ENCODE measurements at regions not wholly inside any gene's neighbourhood (a gene's known extent, or its start where the extent isn't known, plus 50 kb on each side); places are given as distances from the start of the nearest gene placed in this dataset.
"Not testable (repeated sequence)": the region's sequence is repeated elsewhere in the genome, so short reads cannot be mapped to it uniquely, and the experiment has no call there.

DNA sequence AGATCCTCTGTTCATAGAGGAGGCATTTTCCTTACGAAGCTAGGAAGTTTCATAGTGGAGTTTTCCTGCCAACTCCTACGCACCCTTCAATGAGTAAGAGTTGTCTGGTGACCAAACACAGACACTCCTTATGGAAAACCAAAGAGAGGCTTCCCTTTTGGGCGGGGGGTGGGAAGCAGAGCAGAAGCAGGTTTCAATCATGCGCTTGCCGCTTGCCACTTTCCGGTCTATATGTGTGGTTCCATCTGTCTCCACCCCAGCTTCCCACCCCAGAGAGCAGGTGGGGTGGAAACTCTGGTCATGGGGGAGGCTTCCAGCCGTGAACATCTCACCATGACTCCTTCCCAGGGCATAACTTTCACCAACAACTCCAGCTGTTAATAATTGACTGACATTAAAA lies 68.8 kb upstream of the GRB10 start:
- ATAC-seq (no peak), DNase-seq (no peak)
- H3K4me3 Mint-ChIP-seq, result no peak overlapping the region
- no peak overlapping the region for H3K27ac Mint-ChIP-seq
- ChIA-PET POLR2A (interaction anchor here (0.7 kb wide), 1 partner anchor 11 kb away, joined by 3 read pairs; no protein-coding TSS in a partner anchor), CTCF (no interaction called here)
- peaks cover 5% of the 10 kb centered on the region for H3K27me3 Mint-ChIP-seq (ENCODE audit: low read depth)
- no peaks in the 10 kb centered on the region for H3K36me3 Mint-ChIP-seq (ENCODE audit: low read depth)
- H3K9me3 Mint-ChIP-seq (ENCODE audit: insufficient read depth), result no peaks in the 10 kb centered on the region
- no peaks in the 10 kb centered on the region for H3K4me1 Mint-ChIP-seq (ENCODE audit: low read depth)

DNA sequence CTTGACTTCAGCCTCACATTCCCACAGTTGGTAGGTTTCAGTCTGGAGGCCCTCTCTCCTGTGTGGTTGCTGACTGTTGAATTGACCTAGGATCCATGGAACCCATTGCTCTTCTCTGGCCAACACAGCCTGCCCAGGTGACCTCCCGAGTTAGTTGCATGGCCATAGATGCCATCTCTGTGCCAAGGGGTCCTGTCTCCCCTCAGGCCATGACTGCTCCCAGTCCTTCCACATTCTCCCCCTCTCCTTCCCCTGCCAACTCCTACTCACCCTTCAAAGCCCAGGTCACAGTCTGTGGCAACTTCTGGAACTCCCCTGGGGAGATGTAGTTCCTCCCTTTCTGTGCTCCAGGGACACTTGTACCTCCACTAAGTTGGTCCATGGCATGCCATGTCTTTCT lies 67.3 kb upstream of the GRB10 start:
- Mint-ChIP-seq H3K9me3 (ENCODE audit: insufficient read depth) (peaks cover 4% of the 10 kb centered on the region), H3K27ac (no peak overlapping the region), H3K27me3 (ENCODE audit: low read depth) (peaks cover 5% of the 10 kb centered on the region), H3K36me3 (ENCODE audit: low read depth) (no peaks in the 10 kb centered on the region), H3K4me3 (no peak overlapping the region), H3K4me1 (ENCODE audit: low read depth) (no peaks in the 10 kb centered on the region)
- no peak for ATAC-seq
- ChIA-PET POLR2A (no interaction called here), CTCF (no interaction called here)
- DNase-seq, result no peak

GRCh38 chr7:50848203-50848602 lies 65.5 kb upstream of the GRB10 start:
- POLR2A ChIA-PET, result no interaction called here
- peaks cover 5% of the 10 kb centered on the region for H3K27me3 Mint-ChIP-seq (ENCODE audit: low read depth)
- H3K36me3 Mint-ChIP-seq (ENCODE audit: low read depth), result no peaks in the 10 kb centered on the region
- H3K4me3 Mint-ChIP-seq, result no peak overlapping the region
- DNase-seq (no peak), ATAC-seq (no peak)
- CTCF ChIA-PET, result interaction anchor here (1.3 kb wide), 1 partner anchor 313 kb away, joined by 3 read pairs; no protein-coding TSS in a partner anchor
- no peaks in the 10 kb centered on the region for H3K4me1 Mint-ChIP-seq (ENCODE audit: low read depth)
- H3K27ac Mint-ChIP-seq, result no peak overlapping the region
- peaks cover 4% of the 10 kb centered on the region for H3K9me3 Mint-ChIP-seq (ENCODE audit: insufficient read depth)

DNA sequence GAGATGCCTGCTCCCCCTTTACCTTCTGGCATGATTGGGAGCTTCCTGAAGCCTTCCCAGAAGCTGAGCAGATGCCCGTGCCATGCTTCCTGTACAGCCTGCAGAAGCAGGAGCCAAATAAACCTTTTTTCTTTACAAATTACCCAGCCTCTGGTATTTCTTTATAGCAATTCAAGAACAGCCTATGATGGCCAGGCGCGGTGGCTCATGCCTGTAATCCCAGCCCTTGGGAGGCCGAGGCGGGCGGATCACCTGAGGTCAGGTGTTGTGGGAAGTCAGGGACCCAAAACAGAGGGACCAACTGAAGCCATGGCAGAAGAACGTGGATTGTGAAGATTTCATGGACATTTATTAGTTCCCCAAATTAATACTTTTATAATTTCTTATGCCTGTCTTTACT lies 62.2 kb upstream of the GRB10 start:
- DNase-seq; ATAC-seq; CTCF ChIA-PET; H3K36me3 Mint-ChIP-seq (ENCODE audit: low read depth); H3K9me3 Mint-ChIP-seq (ENCODE audit: insufficient read depth); H3K4me1 Mint-ChIP-seq (ENCODE audit: low read depth); H3K27ac Mint-ChIP-seq; H3K4me3 Mint-ChIP-seq; POLR2A ChIA-PET: not testable (repeated sequence)
- peaks cover 15% of the 10 kb centered on the region for H3K27me3 Mint-ChIP-seq (ENCODE audit: low read depth)

- Mint-ChIP-seq H3K9me3 (ENCODE audit: insufficient read depth) (peaks cover 4% of the 10 kb centered on the region), H3K36me3 (ENCODE audit: low read depth) (no peaks in the 10 kb centered on the region), H3K27ac (no peak overlapping the region), H3K4me3 (no peak overlapping the region), H3K27me3 (ENCODE audit: low read depth) (peaks cover 24% of the 10 kb centered on the region), H3K4me1 (ENCODE audit: low read depth) (no peaks in the 10 kb centered on the region)
- DNase-seq (no peak), ATAC-seq (no peak)
- ChIA-PET POLR2A (no interaction called here), CTCF (no interaction called here)
Observed at GRCh38 chr7:50842041-50842440, 59.3 kb upstream of the GRB10 start.

DNA sequence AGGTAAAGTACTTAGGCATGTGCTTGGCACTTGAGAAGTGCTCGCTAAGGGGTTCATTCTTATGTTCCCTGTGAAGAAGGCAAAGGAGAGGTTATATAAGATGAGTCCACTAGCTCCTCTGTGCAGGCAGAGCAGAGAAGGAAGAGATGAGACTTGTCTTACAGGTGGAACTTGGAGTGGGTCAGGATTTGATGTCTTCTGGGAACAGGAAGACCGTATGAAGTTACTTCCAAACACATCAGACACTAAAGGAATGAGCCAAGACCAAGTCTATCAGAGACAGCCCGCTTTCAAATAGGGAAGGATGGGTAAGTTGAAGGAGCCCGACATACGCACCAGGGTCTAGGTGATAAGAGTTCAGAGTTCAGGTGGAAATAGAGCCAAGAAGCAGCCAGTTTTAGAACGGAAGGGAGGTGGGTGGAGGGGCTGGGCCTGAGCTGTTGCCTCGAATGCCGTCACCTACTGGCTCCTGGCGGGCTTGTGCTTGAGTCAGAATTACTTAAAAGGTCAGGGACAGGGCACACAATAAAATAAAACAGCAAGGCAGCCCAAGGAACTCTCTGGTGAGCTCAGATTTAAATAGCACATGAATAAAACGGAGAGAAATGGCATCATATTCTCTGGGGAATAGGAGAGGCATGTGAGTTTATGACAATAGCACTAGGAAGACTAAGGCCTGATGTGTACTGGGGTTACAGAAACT lies 56.1 kb upstream of the GRB10 start:
- ATAC-seq (no peak), DNase-seq (no peak)
- POLR2A ChIA-PET, result no interaction called here
- no peak overlapping the region for H3K27ac Mint-ChIP-seq
- peaks cover 32% of the 10 kb centered on the region for H3K27me3 Mint-ChIP-seq (ENCODE audit: low read depth)
- H3K4me3 Mint-ChIP-seq, result no peak overlapping the region
- CTCF ChIA-PET, result no interaction called here
- H3K9me3 Mint-ChIP-seq (ENCODE audit: insufficient read depth), result no peaks in the 10 kb centered on the region
- H3K4me1 Mint-ChIP-seq (ENCODE audit: low read depth), result no peaks in the 10 kb centered on the region
- no peaks in the 10 kb centered on the region for H3K36me3 Mint-ChIP-seq (ENCODE audit: low read depth)

GRCh38 chr7:50837965-50838364 lies 55.3 kb upstream of the GRB10 start:
- ChIA-PET CTCF (no interaction called here), POLR2A (no interaction called here)
- Mint-ChIP-seq H3K27ac (no peak overlapping the region), H3K36me3 (ENCODE audit: low read depth) (no peaks in the 10 kb centered on the region), H3K4me1 (ENCODE audit: low read depth) (peaks cover 8% of the 10 kb centered on the region), H3K4me3 (no peak overlapping the region), H3K9me3 (ENCODE audit: insufficient read depth) (no peaks in the 10 kb centered on the region), H3K27me3 (ENCODE audit: low read depth) (peaks cover 40% of the 10 kb centered on the region)
- ATAC-seq (no peak), DNase-seq (no peak)

GRCh38 chr7:50836646-50837045 lies 54.0 kb upstream of the GRB10 start:
- H3K9me3 Mint-ChIP-seq (ENCODE audit: insufficient read depth), result no peaks in the 10 kb centered on the region
- POLR2A ChIA-PET, result no interaction called here
- no peak overlapping the region for H3K27ac Mint-ChIP-seq
- DNase-seq (no peak), ATAC-seq (no peak)
- peaks cover 20% of the 10 kb centered on the region for H3K4me1 Mint-ChIP-seq (ENCODE audit: low read depth)
- no peaks in the 10 kb centered on the region for H3K36me3 Mint-ChIP-seq (ENCODE audit: low read depth)
- H3K27me3 Mint-ChIP-seq (ENCODE audit: low read depth), result peaks cover 44% of the 10 kb centered on the region
- CTCF ChIA-PET, result no interaction called here
- H3K4me3 Mint-ChIP-seq, result no peak overlapping the region

DNA sequence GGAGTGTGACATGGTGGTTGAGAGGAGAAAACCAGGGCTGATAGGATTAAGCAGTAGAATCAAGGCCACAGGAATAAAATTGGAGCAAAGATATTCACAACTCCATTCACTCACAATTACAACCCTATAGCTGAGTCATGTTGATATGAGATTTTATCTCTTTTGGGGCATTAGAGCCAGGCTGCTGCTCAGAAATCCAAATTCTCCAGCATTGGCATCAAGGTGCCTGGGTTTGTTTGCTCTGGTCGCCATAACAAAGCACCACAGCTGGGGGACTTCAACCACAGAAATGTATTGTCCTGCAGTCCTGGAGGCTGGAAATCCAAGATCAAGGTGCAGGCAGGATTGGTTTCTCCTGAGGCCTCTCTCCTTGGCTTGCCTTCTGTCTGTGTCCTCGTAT lies 52.5 kb upstream of the GRB10 start:
- no peaks in the 10 kb centered on the region for H3K36me3 Mint-ChIP-seq (ENCODE audit: low read depth)
- H3K27me3 Mint-ChIP-seq (ENCODE audit: low read depth), result peaks cover 44% of the 10 kb centered on the region
- H3K4me3 Mint-ChIP-seq, result no peak overlapping the region
- no peak for DNase-seq
- no peaks in the 10 kb centered on the region for H3K9me3 Mint-ChIP-seq (ENCODE audit: insufficient read depth)
- H3K4me1 Mint-ChIP-seq (ENCODE audit: low read depth), result peaks cover 20% of the 10 kb centered on the region
- POLR2A ChIA-PET, result no interaction called here
- CTCF ChIA-PET, result no interaction called here
- no peak overlapping the region for H3K27ac Mint-ChIP-seq
- no peak for ATAC-seq

DNA sequence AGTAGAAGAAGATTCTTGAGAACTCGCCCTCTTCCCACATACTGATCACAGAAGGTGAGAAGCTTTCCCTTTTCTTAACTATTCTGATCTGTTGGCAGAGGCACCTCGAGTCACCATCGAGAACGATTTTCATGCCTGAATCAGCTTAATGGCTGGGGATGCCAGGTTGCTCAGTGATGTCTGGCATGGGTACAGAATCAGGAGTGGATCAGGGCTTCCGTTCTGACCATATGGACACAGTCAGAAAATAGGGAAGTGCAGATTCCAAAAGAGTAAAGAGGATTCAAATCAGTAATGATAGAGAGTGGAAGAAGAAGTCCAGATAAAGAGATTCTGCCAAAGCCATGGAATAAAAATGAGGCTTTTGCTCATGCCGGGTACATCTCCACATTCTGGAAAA lies 52.0 kb upstream of the GRB10 start:
- no peaks in the 10 kb centered on the region for H3K36me3 Mint-ChIP-seq (ENCODE audit: low read depth)
- peaks cover 43% of the 10 kb centered on the region for H3K27me3 Mint-ChIP-seq (ENCODE audit: low read depth)
- no peak overlapping the region for H3K4me3 Mint-ChIP-seq
- H3K27ac Mint-ChIP-seq, result no peak overlapping the region
- no peaks in the 10 kb centered on the region for H3K9me3 Mint-ChIP-seq (ENCODE audit: insufficient read depth)
- no peak for ATAC-seq
- no peak for DNase-seq
- H3K4me1 Mint-ChIP-seq (ENCODE audit: low read depth), result peaks cover 20% of the 10 kb centered on the region
- ChIA-PET POLR2A (no interaction called here), CTCF (no interaction called here)

DNA sequence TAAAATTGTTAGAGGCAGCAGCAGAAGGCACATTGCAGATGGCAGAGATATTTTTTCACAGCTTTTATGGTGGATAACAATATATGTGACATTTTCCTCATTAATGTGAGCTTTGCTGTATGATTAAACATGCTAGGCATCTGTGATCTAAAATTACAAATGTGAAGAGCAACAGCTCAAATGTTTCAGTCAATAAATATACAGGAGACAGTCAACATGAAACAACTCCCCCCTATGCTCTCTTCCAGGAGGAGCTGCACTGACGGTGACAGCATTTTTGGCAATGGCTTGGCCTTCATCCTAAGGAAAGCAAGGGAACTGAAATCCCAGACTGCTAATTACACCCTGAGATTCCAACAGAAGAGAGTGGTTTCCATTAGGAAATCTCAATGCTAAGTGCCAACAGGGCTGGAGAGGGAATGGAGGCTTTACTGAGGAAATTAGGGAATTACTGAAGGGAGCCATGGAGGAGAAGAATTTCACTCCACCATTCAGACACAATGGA lies 51.4 kb upstream of the GRB10 start:
- H3K27ac Mint-ChIP-seq, result no peak overlapping the region
- peaks cover 20% of the 10 kb centered on the region for H3K4me1 Mint-ChIP-seq (ENCODE audit: low read depth)
- ChIA-PET CTCF (no interaction called here), POLR2A (no interaction called here)
- DNase-seq (no peak), ATAC-seq (no peak)
- H3K27me3 Mint-ChIP-seq (ENCODE audit: low read depth), result peaks cover 44% of the 10 kb centered on the region
- H3K4me3 Mint-ChIP-seq, result no peak overlapping the region
- H3K36me3 Mint-ChIP-seq (ENCODE audit: low read depth), result no peaks in the 10 kb centered on the region
- no peaks in the 10 kb centered on the region for H3K9me3 Mint-ChIP-seq (ENCODE audit: insufficient read depth)

DNA sequence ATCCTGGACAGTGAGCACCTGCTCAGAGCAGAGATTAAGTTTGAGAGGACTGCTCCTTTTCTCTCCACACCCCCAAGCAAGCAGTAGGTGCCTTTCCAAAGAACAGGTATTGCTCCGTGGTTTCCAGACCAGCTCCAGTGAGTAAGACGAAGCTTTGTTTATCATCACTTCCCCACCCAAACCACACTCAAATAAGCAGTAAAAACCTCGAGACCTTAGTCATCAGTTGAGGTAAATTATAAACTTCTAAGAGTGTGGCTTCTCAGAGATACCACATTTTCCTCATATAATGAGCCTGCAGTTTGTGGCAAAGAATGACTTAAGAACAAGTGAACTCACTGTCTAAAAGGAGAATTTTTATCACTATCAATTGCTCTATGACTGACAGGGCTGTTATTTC lies 50.0 kb upstream of the GRB10 start:
- peak; percentile 43 for DNase-seq
- Mint-ChIP-seq H3K36me3 (ENCODE audit: low read depth) (no peaks in the 10 kb centered on the region), H3K4me3 (no peak overlapping the region), H3K9me3 (ENCODE audit: insufficient read depth) (no peaks in the 10 kb centered on the region), H3K27ac (no peak overlapping the region), H3K27me3 (ENCODE audit: low read depth) (peaks cover 40% of the 10 kb centered on the region), H3K4me1 (ENCODE audit: low read depth) (peaks cover 23% of the 10 kb centered on the region)
- ChIA-PET CTCF (interaction anchor here (1.0 kb wide), 1 partner anchor 308 kb away, joined by 3 read pairs; no protein-coding TSS in a partner anchor), POLR2A (no interaction called here)
- peak; percentile 78 for ATAC-seq
